ENCODE measurements at regions not wholly inside any gene's neighbourhood (a gene's known extent, or its start where the extent isn't known, plus 50 kb on each side); places are given as distances from the start of the nearest gene placed in this dataset.

GRCh38 chr5:121681229-121681855 lies 170.3 kb upstream of the FTMT start:
- Histone ChIP-seq H3K36me3 (ENCODE audit: low read length) (no peaks in the 10 kb centered on the region), H3F3A (ENCODE audit: insufficient read depth) (no peaks in the 10 kb centered on the region), H3K27me3 (ENCODE audit: low read length) (no peaks in the 10 kb centered on the region), H3K79me2 (ENCODE audit: insufficient read depth, low read length) (no peaks in the 10 kb centered on the region), H3K9me3 (ENCODE audit: insufficient read depth, low read length) (peaks cover 4% of the 10 kb centered on the region; the same call in 1 of the 2 replicates), H4K20me1 (ENCODE audit: low read depth, low read length) (no peaks in the 10 kb centered on the region), H3K4me3 (ENCODE audit: insufficient read depth, low read length, poor library complexity, severe bottlenecking) (no peak overlapping the region), H3K9ac (ENCODE audit: low read length) (no peak overlapping the region), H3K27ac (ENCODE audit: low read depth, low read length) (no peak overlapping the region), H2AFZ (ENCODE audit: low read depth, low read length, severe bottlenecking) (no peak overlapping the region), H3K9me2 (replicated peaks; ENCODE audit: insufficient read depth, low read length) (no peaks in the 10 kb centered on the region), H3K4me2 (ENCODE audit: low read depth, low read length, poor library complexity, severe bottlenecking) (no peak overlapping the region)
- TF ChIP-seq, protein P1, sequence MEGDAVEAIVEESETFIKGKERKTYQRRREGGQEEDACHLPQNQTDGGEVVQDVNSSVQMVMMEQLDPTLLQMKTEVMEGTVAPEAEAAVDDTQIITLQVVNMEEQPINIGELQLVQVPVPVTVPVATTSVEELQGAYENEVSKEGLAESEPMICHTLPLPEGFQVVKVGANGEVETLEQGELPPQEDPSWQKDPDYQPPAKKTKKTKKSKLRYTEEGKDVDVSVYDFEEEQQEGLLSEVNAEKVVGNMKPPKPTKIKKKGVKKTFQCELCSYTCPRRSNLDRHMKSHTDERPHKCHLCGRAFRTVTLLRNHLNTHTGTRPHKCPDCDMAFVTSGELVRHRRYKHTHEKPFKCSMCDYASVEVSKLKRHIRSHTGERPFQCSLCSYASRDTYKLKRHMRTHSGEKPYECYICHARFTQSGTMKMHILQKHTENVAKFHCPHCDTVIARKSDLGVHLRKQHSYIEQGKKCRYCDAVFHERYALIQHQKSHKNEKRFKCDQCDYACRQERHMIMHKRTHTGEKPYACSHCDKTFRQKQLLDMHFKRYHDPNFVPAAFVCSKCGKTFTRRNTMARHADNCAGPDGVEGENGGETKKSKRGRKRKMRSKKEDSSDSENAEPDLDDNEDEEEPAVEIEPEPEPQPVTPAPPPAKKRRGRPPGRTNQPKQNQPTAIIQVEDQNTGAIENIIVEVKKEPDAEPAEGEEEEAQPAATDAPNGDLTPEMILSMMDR (IDR thresholded peaks at IDR 0.05; ENCODE audit: insufficient read depth, low read length, poor library complexity, severe bottlenecking): no peak
- no peak for TF ChIP-seq EZH2phosphoT487 (conservative IDR thresholded peaks at IDR 0.05; ENCODE audit: low read length)

GRCh38 chr5:121688126-121688525 lies 163.6 kb upstream of the FTMT start:
- TF ChIP-seq, protein P1 (IDR thresholded peaks at IDR 0.05; ENCODE audit: insufficient read depth, low read length, poor library complexity, severe bottlenecking): no peak
- no peak for TF ChIP-seq EZH2phosphoT487 (conservative IDR thresholded peaks at IDR 0.05; ENCODE audit: low read length)
- Histone ChIP-seq H3F3A (ENCODE audit: insufficient read depth) (no peaks in the 10 kb centered on the region), H2AFZ (ENCODE audit: low read depth, low read length, severe bottlenecking) (no peak overlapping the region), H3K36me3 (ENCODE audit: low read length) (no peaks in the 10 kb centered on the region), H3K27ac (ENCODE audit: low read depth, low read length) (no peak overlapping the region), H3K27me3 (ENCODE audit: low read length) (no peaks in the 10 kb centered on the region), H3K9me3 (ENCODE audit: insufficient read depth, low read length) (no peaks in the 10 kb centered on the region), H3K4me2 (ENCODE audit: low read depth, low read length, poor library complexity, severe bottlenecking) (no peak overlapping the region), H3K9me2 (replicated peaks; ENCODE audit: insufficient read depth, low read length) (no peaks in the 10 kb centered on the region), H3K4me3 (ENCODE audit: insufficient read depth, low read length, poor library complexity, severe bottlenecking) (no peak overlapping the region), H4K20me1 (ENCODE audit: low read depth, low read length) (no peaks in the 10 kb centered on the region), H3K79me2 (ENCODE audit: insufficient read depth, low read length) (no peaks in the 10 kb centered on the region), H3K9ac (ENCODE audit: low read length) (no peak overlapping the region)

GRCh38 chr5:121688781-121689180 lies 162.9 kb upstream of the FTMT start:
- Histone ChIP-seq H3K9me2 (replicated peaks; ENCODE audit: insufficient read depth, low read length) (no peaks in the 10 kb centered on the region), H2AFZ (ENCODE audit: low read depth, low read length, severe bottlenecking) (no peak overlapping the region), H3K27ac (ENCODE audit: low read depth, low read length) (no peak overlapping the region), H3F3A (ENCODE audit: insufficient read depth) (no peaks in the 10 kb centered on the region), H3K9ac (ENCODE audit: low read length) (no peak overlapping the region), H3K9me3 (ENCODE audit: insufficient read depth, low read length) (no peaks in the 10 kb centered on the region), H4K20me1 (ENCODE audit: low read depth, low read length) (no peaks in the 10 kb centered on the region), H3K36me3 (ENCODE audit: low read length) (no peaks in the 10 kb centered on the region), H3K4me3 (ENCODE audit: insufficient read depth, low read length, poor library complexity, severe bottlenecking) (no peak overlapping the region), H3K4me2 (ENCODE audit: low read depth, low read length, poor library complexity, severe bottlenecking) (no peak overlapping the region), H3K79me2 (ENCODE audit: insufficient read depth, low read length) (no peaks in the 10 kb centered on the region), H3K27me3 (ENCODE audit: low read length) (no peaks in the 10 kb centered on the region)
- TF ChIP-seq, protein P1 (IDR thresholded peaks at IDR 0.05; ENCODE audit: insufficient read depth, low read length, poor library complexity, severe bottlenecking): no peak
- no peak for TF ChIP-seq EZH2phosphoT487 (conservative IDR thresholded peaks at IDR 0.05; ENCODE audit: low read length)

Data from SU-DHL-6 (cell line).